ENCODE measurements at regions not wholly inside any gene's neighbourhood (a gene's known extent, or its start where the extent isn't known, plus 50 kb on each side); places are given as distances from the start of the nearest gene placed in this dataset.
"Not testable (repeated sequence)": the region's sequence is repeated elsewhere in the genome, so short reads cannot be mapped to it uniquely, and the experiment has no call there.

- DNase-seq = no peak
Observed at GRCh38 chr4:186851291-186852072, 127.8 kb upstream of the FAT1 start.

- DNase-seq = no peak
Observed at GRCh38 chr4:186852073-186852420, 128.4 kb upstream of the FAT1 start.

- no peak for DNase-seq
Observed at GRCh38 chr4:186852964-186853391, 129.3 kb upstream of the FAT1 start.

- DNase-seq = no peak
Observed at GRCh38 chr4:186854256-186854655, 130.6 kb upstream of the FAT1 start.

- no peak for DNase-seq
Observed at GRCh38 chr4:186855111-186855510, 131.5 kb upstream of the FAT1 start.

GRCh38 chr4:186857793-186858192 lies 134.1 kb upstream of the FAT1 start:
- DNase-seq = no peak

GRCh38 chr4:186858355-186858754 lies 134.7 kb upstream of the FAT1 start:
- DNase-seq = no peak

- no peak for DNase-seq
Observed at GRCh38 chr4:186859420-186859819, 135.8 kb upstream of the FAT1 start.

- no peak for DNase-seq
Observed at GRCh38 chr4:186861317-186861716, 137.7 kb upstream of the FAT1 start.

GRCh38 chr4:186871856-186872255 lies 148.2 kb upstream of the FAT1 start:
- DNase-seq = no peak

- not testable (repeated sequence) for DNase-seq
Observed at GRCh38 chr4:186873095-186873494, 149.4 kb upstream of the FAT1 start.

GRCh38 chr4:186875476-186875875 lies 151.8 kb upstream of the FAT1 start:
- DNase-seq = no peak

GRCh38 chr4:186876961-186877626 lies 153.4 kb upstream of the FAT1 start:
- DNase-seq = no peak

GRCh38 chr4:186878203-186878776 lies 154.6 kb upstream of the FAT1 start:
- no peak for DNase-seq

- DNase-seq = no peak
Observed at GRCh38 chr4:186881521-186882220, 158.0 kb upstream of the FAT1 start.

- DNase-seq = no peak
Observed at GRCh38 chr4:186882293-186882692, 158.6 kb upstream of the FAT1 start.

GRCh38 chr4:186885289-186885688 lies 161.6 kb upstream of the FAT1 start:
- no peak for DNase-seq

- no peak for DNase-seq
Observed at GRCh38 chr4:186886759-186887158, 163.1 kb upstream of the FAT1 start.

- no peak for DNase-seq
Observed at GRCh38 chr4:186887291-186887700, 163.6 kb upstream of the FAT1 start.

GRCh38 chr4:186887752-186888151 lies 164.1 kb upstream of the FAT1 start:
- DNase-seq = no peak

GRCh38 chr4:186889876-186890643 lies 166.4 kb upstream of the FAT1 start:
- DNase-seq = no peak

GRCh38 chr4:186891859-186892486 lies 168.3 kb upstream of the FAT1 start:
- DNase-seq = no peak

All from hematopoietic multipotent progenitor cell treated with erythropoietin and hydrocortisone succinate and interleukin-3 and kit ligand, for 4 days (in vitro differentiated cells).